ENCODE measurements at regions not wholly inside any gene's neighbourhood (a gene's known extent, or its start where the extent isn't known, plus 50 kb on each side); places are given as distances from the start of the nearest gene placed in this dataset.

GRCh38 chr18:75785206-75785605 is 357.7 kb upstream of the SMIM21 start:
- no peak for DNase-seq

GRCh38 chr18:75784390-75784789 is 356.9 kb upstream of the SMIM21 start:
- no peak for DNase-seq

- no peak for DNase-seq
Observed at GRCh38 chr18:75783566-75784281, 356.2 kb upstream of the SMIM21 start.

- no peak for DNase-seq
Observed at GRCh38 chr18:75782826-75783225, 355.3 kb upstream of the SMIM21 start.

- no peak for DNase-seq
Observed at GRCh38 chr18:75782204-75782603, 354.7 kb upstream of the SMIM21 start.

- no peak for DNase-seq
Observed at GRCh38 chr18:75779910-75780309, 352.4 kb upstream of the SMIM21 start.

- DNase-seq = no peak
Observed at GRCh38 chr18:75779450-75779849, 351.9 kb upstream of the SMIM21 start.

- DNase-seq = no peak
Observed at GRCh38 chr18:75777630-75778029, 350.1 kb upstream of the SMIM21 start.

GRCh38 chr18:75775121-75775520 is 347.6 kb upstream of the SMIM21 start:
- DNase-seq = no peak

GRCh38 chr18:75773618-75774017 is 346.1 kb upstream of the SMIM21 start:
- no peak for DNase-seq

GRCh38 chr18:75762758-75763157 is 335.3 kb upstream of the SMIM21 start:
- DNase-seq = no peak

GRCh38 chr18:75760208-75760607 is 332.7 kb upstream of the SMIM21 start:
- no peak for DNase-seq

GRCh38 chr18:75757951-75758350 is 330.4 kb upstream of the SMIM21 start:
- DNase-seq = no peak

- DNase-seq = no peak
Observed at GRCh38 chr18:75754433-75754832, 326.9 kb upstream of the SMIM21 start.

GRCh38 chr18:75753753-75754152 is 326.2 kb upstream of the SMIM21 start:
- DNase-seq = no peak

- DNase-seq = no peak
Observed at GRCh38 chr18:75752740-75753263, 325.3 kb upstream of the SMIM21 start.

GRCh38 chr18:75745147-75745546 is 317.6 kb upstream of the SMIM21 start:
- no peak for DNase-seq

- DNase-seq = no peak
Observed at GRCh38 chr18:75742516-75742915, 315.0 kb upstream of the SMIM21 start.

- no peak for DNase-seq
Observed at GRCh38 chr18:75739682-75740081, 312.2 kb upstream of the SMIM21 start.

GRCh38 chr18:75735291-75735690 is 307.8 kb upstream of the SMIM21 start:
- no peak for DNase-seq

- no peak for DNase-seq
Observed at GRCh38 chr18:75730249-75730648, 302.7 kb upstream of the SMIM21 start.

- no peak for DNase-seq
Observed at GRCh38 chr18:75728621-75729020, 301.1 kb upstream of the SMIM21 start.

GRCh38 chr18:75727456-75727855 is 300.0 kb upstream of the SMIM21 start:
- DNase-seq = peak; percentile 47

GRCh38 chr18:75723521-75724340 is 296.2 kb upstream of the SMIM21 start:
- no peak for DNase-seq
